ENCODE measurements at regions not wholly inside any gene's neighbourhood (a gene's known extent, or its start where the extent isn't known, plus 50 kb on each side); places are given as distances from the start of the nearest gene placed in this dataset.

DNA sequence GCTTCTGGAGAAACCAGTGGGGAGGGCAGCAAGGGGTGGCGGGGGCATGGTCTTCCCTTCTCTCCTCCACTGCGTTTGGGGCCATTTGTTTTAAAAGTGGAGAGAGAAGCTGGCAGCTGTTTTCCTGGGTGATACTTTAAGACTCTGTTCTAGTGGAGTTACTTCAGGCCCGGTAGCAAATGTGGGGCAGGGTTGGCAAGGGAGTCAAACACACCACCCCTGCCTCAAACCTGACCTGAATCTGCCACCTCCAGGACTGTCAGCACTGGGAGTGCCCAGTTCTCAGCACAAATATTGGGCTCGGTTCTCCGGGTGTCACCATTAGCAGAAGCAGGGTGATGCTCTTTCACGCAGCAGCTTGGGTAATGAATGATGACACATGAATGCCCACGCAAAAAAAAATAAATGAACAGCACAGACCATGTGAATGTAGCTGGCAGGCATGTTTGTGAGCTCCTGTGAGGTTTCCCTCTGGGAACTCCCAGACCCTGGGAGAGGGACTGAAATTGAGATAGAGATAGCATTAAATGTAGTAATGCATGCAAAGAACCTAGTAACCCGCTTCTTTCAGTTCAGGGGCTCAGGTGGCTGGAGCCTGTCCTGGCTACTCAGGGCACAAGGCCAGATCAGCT is 424.0 kb downstream of the MCTP2 start:
- H3K27me3 ChIP-seq (ENCODE audit: control insufficient read depth, extremely low read depth, insufficient read depth, low read length), result no peaks in the 10 kb centered on the region
- FAIRE-seq, result no peak
- no peaks in the 10 kb centered on the region for H3K36me3 ChIP-seq (ENCODE audit: control insufficient read depth in 2 of 2, extremely low read depth in 1 of 2, insufficient read depth in 2 of 2, low read length in 2 of 2)
- H3K9ac ChIP-seq (ENCODE audit: control insufficient read depth, extremely low read depth, insufficient read depth, low read length), result no peak overlapping the region
- no peak overlapping the region for H3K27ac ChIP-seq (ENCODE audit: control insufficient read depth, insufficient read depth, low read length)
- H3K9me1 ChIP-seq (ENCODE audit: control insufficient read depth, extremely low read depth, insufficient read depth, low read length), result no peaks in the 10 kb centered on the region
- dilution Hi-C loops (cut with MboI; ENCODE audit: extremely low pct_ligation_motif_present, low sequenced_read_pairs), result no loop called here
- no peak for DNase-seq (ENCODE audit: low read depth, low spot score)
- H3K4me1 ChIP-seq (ENCODE audit: control insufficient read depth, extremely low read depth, insufficient read depth, low read length), result no peaks in the 10 kb centered on the region
- H2AFZ ChIP-seq (ENCODE audit: control insufficient read depth, low read length), result no peak overlapping the region
- no peaks in the 10 kb centered on the region for H4K20me1 ChIP-seq (ENCODE audit: control insufficient read depth, extremely low read depth, insufficient read depth, low read length)
- no peaks in the 10 kb centered on the region for H3K9me3 ChIP-seq (ENCODE audit: control insufficient read depth, low read depth, low read length)
- no peaks in the 10 kb centered on the region for H3K79me2 ChIP-seq (ENCODE audit: control insufficient read depth, insufficient read depth, low read length)
- no peak for TF ChIP-seq EZH2 (IDR thresholded peaks at IDR 0.05; ENCODE audit: low read length)
- TF ChIP-seq, protein P1, sequence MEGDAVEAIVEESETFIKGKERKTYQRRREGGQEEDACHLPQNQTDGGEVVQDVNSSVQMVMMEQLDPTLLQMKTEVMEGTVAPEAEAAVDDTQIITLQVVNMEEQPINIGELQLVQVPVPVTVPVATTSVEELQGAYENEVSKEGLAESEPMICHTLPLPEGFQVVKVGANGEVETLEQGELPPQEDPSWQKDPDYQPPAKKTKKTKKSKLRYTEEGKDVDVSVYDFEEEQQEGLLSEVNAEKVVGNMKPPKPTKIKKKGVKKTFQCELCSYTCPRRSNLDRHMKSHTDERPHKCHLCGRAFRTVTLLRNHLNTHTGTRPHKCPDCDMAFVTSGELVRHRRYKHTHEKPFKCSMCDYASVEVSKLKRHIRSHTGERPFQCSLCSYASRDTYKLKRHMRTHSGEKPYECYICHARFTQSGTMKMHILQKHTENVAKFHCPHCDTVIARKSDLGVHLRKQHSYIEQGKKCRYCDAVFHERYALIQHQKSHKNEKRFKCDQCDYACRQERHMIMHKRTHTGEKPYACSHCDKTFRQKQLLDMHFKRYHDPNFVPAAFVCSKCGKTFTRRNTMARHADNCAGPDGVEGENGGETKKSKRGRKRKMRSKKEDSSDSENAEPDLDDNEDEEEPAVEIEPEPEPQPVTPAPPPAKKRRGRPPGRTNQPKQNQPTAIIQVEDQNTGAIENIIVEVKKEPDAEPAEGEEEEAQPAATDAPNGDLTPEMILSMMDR (optimal IDR thresholded peaks at IDR 0.05 in 1 of 3, IDR thresholded peaks at IDR 0.05 in 1 of 3, conservative IDR thresholded peaks at IDR 0.05 in 1 of 3; ENCODE audit: extremely low read depth in 1 of 3, insufficient read depth in 2 of 3, low read length in 3 of 3), result no peak
- no peak overlapping the region for H3K4me2 ChIP-seq (ENCODE audit: control insufficient read depth, extremely low read depth, insufficient read depth, low read depth, low read length)
- no peak overlapping the region for H3K4me3 ChIP-seq (ENCODE audit: control insufficient read depth in 2 of 3, extremely low read depth in 1 of 3, insufficient read depth in 2 of 3, low read depth in 1 of 3, low read length in 3 of 3)

DNA sequence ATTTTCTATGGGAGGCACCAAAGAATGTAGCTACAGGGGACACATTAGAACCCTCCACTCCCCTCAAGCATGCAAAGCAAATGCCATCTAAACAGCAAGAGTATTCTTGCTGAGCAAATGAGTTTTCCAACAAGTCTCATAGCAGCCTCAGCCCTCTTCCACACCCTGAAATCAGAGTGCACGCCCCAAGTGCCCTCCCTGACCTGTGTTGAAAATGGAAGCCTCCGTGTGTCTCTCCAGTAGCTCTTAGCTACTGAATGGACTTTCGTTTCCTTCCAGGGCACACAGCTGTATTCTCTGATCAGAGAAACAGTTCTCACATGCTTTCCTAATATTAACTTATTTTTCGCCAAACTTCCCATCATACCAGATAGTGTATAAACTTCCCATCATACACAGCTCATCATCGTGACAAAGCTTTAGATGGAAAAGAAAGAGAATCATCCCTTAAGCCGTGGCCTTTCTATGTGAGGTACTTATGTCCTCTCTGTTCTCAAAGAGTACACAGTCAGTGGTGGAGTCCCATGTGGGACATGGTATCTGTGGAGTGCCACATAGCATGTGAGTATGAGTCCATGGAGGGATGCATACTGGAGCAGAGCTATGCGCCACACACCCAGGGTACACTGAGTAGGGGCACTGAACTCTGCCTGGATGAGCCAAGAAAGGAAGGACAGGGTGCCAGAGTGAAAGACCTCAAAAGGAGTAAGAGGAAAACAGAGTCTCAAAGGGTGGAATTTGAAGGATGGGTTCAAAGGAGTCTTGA is 434.5 kb downstream of the MCTP2 start:
- H3K9me3 ChIP-seq (ENCODE audit: control insufficient read depth, low read depth, low read length), result no peaks in the 10 kb centered on the region
- no peaks in the 10 kb centered on the region for H3K79me2 ChIP-seq (ENCODE audit: control insufficient read depth, insufficient read depth, low read length)
- H3K36me3 ChIP-seq (ENCODE audit: control insufficient read depth in 2 of 2, extremely low read depth in 1 of 2, insufficient read depth in 2 of 2, low read length in 2 of 2), result no peaks in the 10 kb centered on the region
- no peaks in the 10 kb centered on the region for H3K4me1 ChIP-seq (ENCODE audit: control insufficient read depth, extremely low read depth, insufficient read depth, low read length)
- H3K9ac ChIP-seq (ENCODE audit: control insufficient read depth, extremely low read depth, insufficient read depth, low read length), result no peak overlapping the region
- no peaks in the 10 kb centered on the region for H3K9me1 ChIP-seq (ENCODE audit: control insufficient read depth, extremely low read depth, insufficient read depth, low read length)
- H3K27ac ChIP-seq (ENCODE audit: control insufficient read depth, insufficient read depth, low read length), result no peak overlapping the region
- FAIRE-seq (no peak), DNase-seq (ENCODE audit: low read depth, low spot score) (no peak)
- H3K4me2 ChIP-seq (ENCODE audit: control insufficient read depth, extremely low read depth, insufficient read depth, low read depth, low read length), result no peak overlapping the region
- no peak for TF ChIP-seq EZH2 (IDR thresholded peaks at IDR 0.05; ENCODE audit: low read length)
- TF ChIP-seq, protein P1 (optimal IDR thresholded peaks at IDR 0.05 in 1 of 3, IDR thresholded peaks at IDR 0.05 in 1 of 3, conservative IDR thresholded peaks at IDR 0.05 in 1 of 3; ENCODE audit: extremely low read depth in 1 of 3, insufficient read depth in 2 of 3, low read length in 3 of 3), result no peak
- no peak overlapping the region for H3K4me3 ChIP-seq (ENCODE audit: control insufficient read depth in 2 of 3, extremely low read depth in 1 of 3, insufficient read depth in 2 of 3, low read depth in 1 of 3, low read length in 3 of 3)
- peaks cover 3% of the 10 kb centered on the region for H3K27me3 ChIP-seq (ENCODE audit: control insufficient read depth, extremely low read depth, insufficient read depth, low read length)
- no peaks in the 10 kb centered on the region for H4K20me1 ChIP-seq (ENCODE audit: control insufficient read depth, extremely low read depth, insufficient read depth, low read length)
- dilution Hi-C loops (cut with MboI; ENCODE audit: extremely low pct_ligation_motif_present, low sequenced_read_pairs), result no loop called here
- no peak overlapping the region for H2AFZ ChIP-seq (ENCODE audit: control insufficient read depth, low read length)

Data from keratinocyte (primary cell).